MCF 10A (cell line): ENCODE measurements at regions not wholly inside any gene's neighbourhood (a gene's known extent, or its start where the extent isn't known, plus 50 kb on each side); places are given as distances from the start of the nearest gene placed in this dataset.

Experiments used
- BruUV-seq: library from RNA; stranded (reverse); fragments of 400-500 nt; replicated peaks from 2 replicates; lab custom pipeline; 2021; lab: Mats Ljungman, UMichigan
- CTCF ChIA-PET: fragments of 300-600 bp; sonication (Branson Sonifier 250); formaldehyde crosslinking; extraction: SDS; loops from one replicate; lab custom pipeline; 2021; ENCODE audit warnings: antibody characterized with exemption, inconsistent platforms; lab: Yijun Ruan, JAX
- POLR2A ChIA-PET: fragments of 300-600, 350-650 bp; sonication (Branson Sonifier 250); formaldehyde crosslinking; extraction: SDS; loops from one replicate; lab custom pipeline; 2020; ENCODE audit warnings: antibody characterized with exemption, inconsistent platforms; lab: Yijun Ruan, JAX
- DNase-seq: peaks from one replicate; pipeline ENCODE4 v3.0.0-alpha.2; 2018; ENCODE audit not compliant: unreplicated experiment
- H3K27ac Mint-ChIP-seq: one replicate; pipeline ENCODE4 v1.8.0; 2022; ENCODE audit warnings: mild to moderate bottlenecking, low read depth, mixed read lengths; ENCODE audit not compliant: unreplicated experiment
- H3K27me3 Mint-ChIP-seq: one replicate; pipeline ENCODE4 v1.8.0; 2022; ENCODE audit warnings: mixed read lengths; ENCODE audit not compliant: insufficient read depth, unreplicated experiment
- H3K36me3 Mint-ChIP-seq: one replicate; pipeline ENCODE4 v1.8.0; 2022; ENCODE audit warnings: mild to moderate bottlenecking, moderate library complexity, mixed read lengths; ENCODE audit not compliant: insufficient read depth, unreplicated experiment
- H3K4me1 Mint-ChIP-seq: one replicate; pipeline ENCODE4 v1.8.0; 2022; ENCODE audit warnings: mixed read lengths; ENCODE audit not compliant: insufficient read depth, unreplicated experiment
- H3K4me3 Mint-ChIP-seq: one replicate; pipeline ENCODE4 v1.8.0; 2022; ENCODE audit warnings: mild to moderate bottlenecking, moderate library complexity, mixed read lengths; ENCODE audit not compliant: unreplicated experiment
- H3K9me3 Mint-ChIP-seq: one replicate; pipeline ENCODE4 v1.8.0; 2022; ENCODE audit warnings: mixed read lengths; ENCODE audit not compliant: unreplicated experiment
- CTCF ChIP-seq: fragments of 200-600 bp; IDR thresholded peaks from one replicate; pipeline ENCODE4 v1.8.0; 2022; ENCODE audit warnings: antibody characterized with exemption, mild to moderate bottlenecking; ENCODE audit not compliant: unreplicated experiment
- intact Hi-C: fragments of 100-400 bp; cut with micrococcal nuclease; formaldehyde crosslinking; loops from 2 replicates; pipeline ENCODE4 v1.14.1; 2022

DNA sequence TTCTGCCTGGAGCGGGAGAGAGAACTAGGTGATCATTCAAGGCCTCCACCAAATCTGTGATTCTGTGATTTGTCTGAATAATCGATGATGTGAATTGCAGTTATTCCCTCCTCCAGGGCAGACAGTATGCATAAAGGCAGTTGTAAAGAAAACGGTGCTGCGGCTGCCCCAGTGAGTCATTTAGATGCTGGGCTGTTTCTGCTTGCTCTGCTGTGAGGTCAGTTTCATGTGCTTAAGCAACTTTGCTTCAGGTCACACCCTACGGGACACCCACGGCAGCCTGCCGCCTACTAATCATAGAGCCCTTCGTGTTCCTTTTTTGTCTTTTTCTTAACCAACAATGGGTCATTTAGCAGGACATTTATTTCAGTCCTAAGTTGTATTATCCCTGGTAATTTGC lies 158.1 kb upstream of the PITRM1 start:
- CTCF ChIA-PET: no interaction called here
- peak; percentile 80 for DNase-seq
- TF ChIP-seq CTCF: no peak
- H3K27me3 Mint-ChIP-seq: no peaks in the 10 kb centered on the region
- no peak overlapping the region for H3K27ac Mint-ChIP-seq
- H3K9me3 Mint-ChIP-seq: no peaks in the 10 kb centered on the region
- POLR2A ChIA-PET: interaction anchor here (1.5 kb wide), 1 partner anchor 122 kb away, joined by 4 read pairs; no protein-coding TSS in a partner anchor
- no peak overlapping the region for H3K4me3 Mint-ChIP-seq
- no peaks in the 10 kb centered on the region for H3K36me3 Mint-ChIP-seq
- H3K4me1 Mint-ChIP-seq: peaks cover 13% of the 10 kb centered on the region
- intact Hi-C loops: no loop called here
- BruUV-seq: no TSS peak

- POLR2A ChIA-PET: interaction anchor here (0.6 to 1.4 kb wide), 3 partner anchors 20 to 562 kb away, joined by 3 read pairs; no protein-coding TSS in a partner anchor
- no peaks in the 10 kb centered on the region for H3K9me3 Mint-ChIP-seq
- intact Hi-C loops: no loop called here
- no peak overlapping the region for H3K27ac Mint-ChIP-seq
- H3K36me3 Mint-ChIP-seq: no peaks in the 10 kb centered on the region
- no peak for DNase-seq
- CTCF ChIA-PET: interaction anchor here (0.6 kb wide), 1 partner anchor 607 kb away, joined by 4 read pairs; no protein-coding TSS in a partner anchor
- TF ChIP-seq CTCF: no peak
- no TSS peak for BruUV-seq
- H3K27me3 Mint-ChIP-seq: no peaks in the 10 kb centered on the region
- peaks cover 27% of the 10 kb centered on the region for H3K4me1 Mint-ChIP-seq
- no peak overlapping the region for H3K4me3 Mint-ChIP-seq
Measured at GRCh38 chr10:3325954-3326750, 153.6 kb upstream of the PITRM1 start.

DNA sequence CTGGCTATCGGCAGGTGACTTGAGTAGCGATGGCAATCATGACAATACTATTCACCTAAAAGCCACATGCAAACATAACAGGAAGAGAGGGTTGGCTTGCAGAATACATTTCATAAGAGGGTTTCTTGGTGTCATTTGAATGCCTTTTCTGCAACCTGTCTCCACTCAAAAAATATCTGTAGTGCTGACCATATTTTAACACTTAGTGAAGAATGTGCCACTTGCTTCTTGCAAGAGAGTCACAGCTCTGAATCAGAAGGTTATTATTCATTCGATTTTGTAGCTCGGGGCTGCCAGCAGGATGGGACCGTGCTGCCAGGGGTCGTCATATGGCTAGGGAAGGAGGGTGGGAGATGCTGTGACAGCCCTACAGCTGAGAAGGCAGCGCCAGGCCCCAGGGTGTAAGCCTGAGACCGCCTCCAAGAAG lies 152.0 kb upstream of the PITRM1 start:
- H3K4me3 Mint-ChIP-seq: no peak overlapping the region
- peak; percentile 3 for DNase-seq
- peak overlapping the region; percentile 36 for H3K27ac Mint-ChIP-seq
- H3K9me3 Mint-ChIP-seq: no peaks in the 10 kb centered on the region
- no peaks in the 10 kb centered on the region for H3K27me3 Mint-ChIP-seq
- H3K4me1 Mint-ChIP-seq: peaks cover 21% of the 10 kb centered on the region
- intact Hi-C loops: no loop called here
- CTCF ChIA-PET: interaction anchor here (0.6 kb wide), 1 partner anchor 21 kb away, joined by 3 read pairs; no protein-coding TSS in a partner anchor
- H3K36me3 Mint-ChIP-seq: no peaks in the 10 kb centered on the region
- POLR2A ChIA-PET: interaction anchor here (0.7 to 1.2 kb wide), 3 partner anchors 8 to 875 kb away, joined by 3 to 4 read pairs (median 3); no protein-coding TSS in a partner anchor
- no TSS peak for BruUV-seq
- TF ChIP-seq CTCF: no peak

- Mint-ChIP-seq H3K27me3 (no peaks in the 10 kb centered on the region), H3K4me1 (peaks cover 21% of the 10 kb centered on the region), H3K4me3 (no peak overlapping the region), H3K27ac (peak overlapping the region; percentile 36), H3K9me3 (no peaks in the 10 kb centered on the region), H3K36me3 (no peaks in the 10 kb centered on the region)
- BruUV-seq: no TSS peak
- ChIA-PET CTCF (interaction anchor here (0.6 to 1.0 kb wide), 2 partner anchors 16 to 20 kb away, joined by 3 to 4 read pairs; no protein-coding TSS in a partner anchor), POLR2A (interaction anchor here (0.6 to 1.4 kb wide), 14 partner anchors 9 to 566 kb away, joined by 3 to 5 read pairs (median 3); partner anchors contain the start of gene KLF6)
- intact Hi-C loops: no loop called here
- TF ChIP-seq CTCF: no peak
- DNase-seq: peak; percentile 89
Measured at GRCh38 chr10:3323865-3324498, 151.4 kb upstream of the PITRM1 start.
